Ishikawa (cell line): ENCODE measurements at regions not wholly inside any gene's neighbourhood (a gene's known extent, or its start where the extent isn't known, plus 50 kb on each side); places are given as distances from the start of the nearest gene placed in this dataset.

ENCODE experiments used
- CEBPB ChIP-seq: IDR thresholded peaks from 2 replicates; pipeline ENCODE4 v1.6.1; 2012
- CREB1 ChIP-seq: IDR thresholded peaks from 2 replicates; pipeline ENCODE4 v1.6.1; 2012; ENCODE audit warnings: low read depth
- EGR1 ChIP-seq: IDR thresholded peaks from 2 replicates; pipeline ENCODE4 v1.6.1; 2012
- EP300 ChIP-seq: IDR thresholded peaks from 2 replicates; pipeline ENCODE4 v1.6.1; 2012; ENCODE audit warnings: borderline replicate concordance
- FOXM1 ChIP-seq: IDR thresholded peaks from 2 replicates; pipeline ENCODE4 v1.6.1; 2012; ENCODE audit warnings: low read depth, borderline replicate concordance
- MAX ChIP-seq: IDR thresholded peaks from 2 replicates; pipeline ENCODE4 v1.6.1; 2012
- NFIC ChIP-seq: IDR thresholded peaks from 2 replicates; pipeline ENCODE4 v1.6.1; 2012
- RAD21 ChIP-seq: IDR thresholded peaks from 2 replicates; pipeline ENCODE4 v1.6.1; 2012; ENCODE audit warnings: low read depth
- REST ChIP-seq: IDR thresholded peaks from 2 replicates; pipeline ENCODE4 v1.6.1; 2012; ENCODE audit warnings: low read depth, mild to moderate bottlenecking
- TAF1 ChIP-seq: IDR thresholded peaks from 2 replicates; pipeline ENCODE4 v1.6.1; 2012; ENCODE audit warnings: low read depth, mild to moderate bottlenecking
- TCF12 ChIP-seq: IDR thresholded peaks from 2 replicates; pipeline ENCODE4 v1.6.1; 2012; ENCODE audit warnings: low read depth
- TEAD4 ChIP-seq: IDR thresholded peaks from 2 replicates; pipeline ENCODE4 v1.6.1; 2012
- USF1 ChIP-seq: IDR thresholded peaks from 2 replicates; pipeline ENCODE4 v1.6.1; 2012
- YY1 ChIP-seq: IDR thresholded peaks from 2 replicates; pipeline ENCODE4 v1.6.1; 2012; ENCODE audit warnings: low read depth
- ZBTB7A ChIP-seq: IDR thresholded peaks from 2 replicates; pipeline ENCODE4 v1.6.1; 2012; ENCODE audit warnings: low read depth

- TF ChIP-seq CREB1 (no peak), YY1 (no peak), TEAD4 (no peak), CEBPB (no peak), TAF1 (no peak), NFIC (no peak), REST (no peak), ZBTB7A (no peak), MAX (no peak), USF1 (no peak)
Measured at GRCh38 chr3:16071206-16071605, 103.3 kb upstream of the GALNT15 start.

- TF ChIP-seq CREB1: no peak
- TF ChIP-seq EP300: no peak
- no peak for TF ChIP-seq TAF1
- TF ChIP-seq YY1: no peak
- TF ChIP-seq FOXM1: no peak
- TF ChIP-seq EGR1: no peak
Measured at GRCh38 chr3:16072420-16073110, 101.9 kb upstream of the GALNT15 start.

- TF ChIP-seq NFIC (no peak), USF1 (no peak), FOXM1 (no peak), EGR1 (no peak), CEBPB (no peak), ZBTB7A (no peak), CREB1 (no peak), YY1 (no peak), TCF12 (no peak), EP300 (no peak), MAX (no peak), TEAD4 (no peak), RAD21 (no peak), TAF1 (no peak), REST (no peak)
Measured at GRCh38 chr3:16073203-16073602, 101.3 kb upstream of the GALNT15 start.

- TF ChIP-seq CREB1 (no peak), FOXM1 (no peak), TCF12 (no peak), REST (no peak), TEAD4 (no peak), CEBPB (no peak), YY1 (no peak), EP300 (no peak), USF1 (no peak), EGR1 (no peak), MAX (no peak), NFIC (no peak), TAF1 (no peak), RAD21 (no peak), ZBTB7A (no peak)
Measured at GRCh38 chr3:16075647-16076046, 98.8 kb upstream of the GALNT15 start.
